OCI-LY7 (cell line): ENCODE measurements at regions not wholly inside any gene's neighbourhood (a gene's known extent, or its start where the extent isn't known, plus 50 kb on each side); places are given as distances from the start of the nearest gene placed in this dataset.

Experiments
- BruUV-seq: library from RNA; stranded (reverse); fragments of 400-500 nt; replicated peaks from 2 replicates; lab custom pipeline; 2021; lab: Mats Ljungman, UMichigan
- CTCF ChIA-PET: fragments of 300-600 bp; sonication (Branson Sonifier 250); formaldehyde crosslinking; loops from one replicate; lab custom pipeline; 2022; ENCODE audit warnings: antibody characterized with exemption; ENCODE audit not compliant: unreplicated experiment; lab: Charles Lee
- POLR2A ChIA-PET: fragments of 300-600 bp; sonication (Branson Sonifier 250); formaldehyde crosslinking; loops from one replicate; lab custom pipeline; 2022; ENCODE audit warnings: antibody characterized with exemption; lab: Charles Lee
- DNase-seq: peaks from one replicate; pipeline ENCODE4 v3.0.0-alpha.2; 2015; ENCODE audit warnings: low spot score
- H2AFZ ChIP-seq: fragments of 200-600 bp; sonication (generic), shearing (Covaris generic); 2 replicates; pipeline ENCODE4 v1.6.1; 2014; ENCODE audit warnings: mild to moderate bottlenecking, antibody characterized with exemption, low read length, moderate library complexity
- H3K27ac ChIP-seq: fragments of 200-600 bp; sonication (generic); 2 replicates; pipeline ENCODE4 v1.5.1; 2014; ENCODE audit warnings: mixed run types, low read depth, mild to moderate bottlenecking, moderate library complexity, low read length, inconsistent platforms; ENCODE audit not compliant: poor library complexity, severe bottlenecking
- H3K36me3 ChIP-seq: fragments of 200-600 bp; sonication (generic); 2 replicates; pipeline ENCODE4 v1.6.1; 2014; ENCODE audit warnings: mild to moderate bottlenecking, antibody characterized with exemption, low read length, moderate library complexity, mixed read lengths; ENCODE audit not compliant: insufficient read depth
- H3K4me1 ChIP-seq: fragments of 200-600 bp; sonication (generic); 2 replicates; pipeline ENCODE4 v1.5.1; 2014; ENCODE audit warnings: mild to moderate bottlenecking, low read length; ENCODE audit not compliant: insufficient read depth, poor library complexity, severe bottlenecking
- H3K4me2 ChIP-seq: fragments of 200-600 bp; sonication (generic); 2 replicates; pipeline ENCODE4 v1.6.1; 2014; ENCODE audit warnings: mild to moderate bottlenecking, low read length
- H3K4me3 ChIP-seq: fragments of 200-600 bp; sonication (generic); 2 replicates; pipeline ENCODE4 v1.5.1; 2014; ENCODE audit warnings: mild to moderate bottlenecking, low read depth, low read length; ENCODE audit not compliant: poor library complexity, severe bottlenecking
- H3K79me2 ChIP-seq: fragments of 200-600 bp; sonication (generic); 2 replicates; pipeline ENCODE4 v1.6.1; 2016; ENCODE audit warnings: low read depth, mild to moderate bottlenecking, low read length, moderate library complexity, mixed read lengths; ENCODE audit not compliant: insufficient read depth
- H3K9me2 ChIP-seq: fragments of 200-600 bp; sonication (generic); 2 replicates; pipeline ENCODE4 v1.6.1; 2016; ENCODE audit warnings: mild to moderate bottlenecking, low read length, mixed read lengths; ENCODE audit not compliant: insufficient read depth
- H3K9me3 ChIP-seq: fragments of 200-600 bp; sonication (generic); 2 replicates; pipeline ENCODE4 v1.6.1; 2014; ENCODE audit warnings: mild to moderate bottlenecking, mixed run types, low read length, mixed read lengths
- H4K20me1 ChIP-seq: fragments of 200-600 bp; sonication (generic); 2 replicates; pipeline ENCODE4 v1.6.1; 2014; ENCODE audit warnings: mild to moderate bottlenecking, antibody characterized with exemption, low read length, moderate library complexity, mixed read lengths; ENCODE audit not compliant: insufficient read depth
- CTCF ChIP-seq: fragments of 200-600 bp; sonication (generic); conservative IDR thresholded peaks from 2 replicates; pipeline ENCODE4 v1.5.1; 2014; ENCODE audit warnings: mild to moderate bottlenecking, antibody characterized with exemption, low read length, moderate library complexity, mixed read lengths
- EZH2phosphoT487 ChIP-seq: fragments of 200-600 bp; sonication (generic); IDR thresholded peaks from 2 replicates; pipeline ENCODE4 v1.6.1; 2018; ENCODE audit warnings: low read depth, borderline replicate concordance, mild to moderate bottlenecking, mixed run types, antibody characterized with exemption, low read length, moderate library complexity, mixed read lengths
- intact Hi-C: fragments of 100-400 bp; cut with micrococcal nuclease; formaldehyde crosslinking; loops from one replicate; pipeline ENCODE4 v1.10.0; 2022; ENCODE audit not compliant: unreplicated experiment

GRCh38 chr4:25578432-25578831 is 77.2 kb upstream of the SLC34A2 start:
- Histone ChIP-seq H3K4me2 (no peak overlapping the region), H3K27ac (no peak overlapping the region), H4K20me1 (no peaks in the 10 kb centered on the region), H2AFZ (no peak overlapping the region), H3K9me3 (no peaks in the 10 kb centered on the region), H3K9me2 (no peaks in the 10 kb centered on the region), H3K36me3 (no peaks in the 10 kb centered on the region), H3K4me1 (no peaks in the 10 kb centered on the region), H3K79me2 (no peaks in the 10 kb centered on the region), H3K4me3 (no peak overlapping the region)
- intact Hi-C loops = no loop called here
- DNase-seq = no peak
- ChIA-PET POLR2A (interaction anchor here (0.5 to 0.9 kb wide), 3 partner anchors 44 to 383 kb away, joined by 3 to 5 read pairs (median 4); no protein-coding TSS in a partner anchor), CTCF (no interaction called here)
- TF ChIP-seq EZH2phosphoT487 (no peak), CTCF (no peak)
- no TSS peak for BruUV-seq

GRCh38 chr4:25580633-25581467 is 74.8 kb upstream of the SLC34A2 start:
- Histone ChIP-seq H2AFZ (no peak overlapping the region), H3K9me2 (no peaks in the 10 kb centered on the region), H3K4me1 (no peaks in the 10 kb centered on the region), H3K36me3 (no peaks in the 10 kb centered on the region), H3K4me3 (no peak overlapping the region), H3K27ac (no peak overlapping the region), H4K20me1 (no peaks in the 10 kb centered on the region), H3K4me2 (no peak overlapping the region), H3K9me3 (no peaks in the 10 kb centered on the region), H3K79me2 (no peaks in the 10 kb centered on the region)
- intact Hi-C loops = no loop called here
- no peak for DNase-seq
- POLR2A ChIA-PET = no interaction called here
- no peak for TF ChIP-seq EZH2phosphoT487
- CTCF ChIA-PET = no interaction called here
- no TSS peak for BruUV-seq

DNA sequence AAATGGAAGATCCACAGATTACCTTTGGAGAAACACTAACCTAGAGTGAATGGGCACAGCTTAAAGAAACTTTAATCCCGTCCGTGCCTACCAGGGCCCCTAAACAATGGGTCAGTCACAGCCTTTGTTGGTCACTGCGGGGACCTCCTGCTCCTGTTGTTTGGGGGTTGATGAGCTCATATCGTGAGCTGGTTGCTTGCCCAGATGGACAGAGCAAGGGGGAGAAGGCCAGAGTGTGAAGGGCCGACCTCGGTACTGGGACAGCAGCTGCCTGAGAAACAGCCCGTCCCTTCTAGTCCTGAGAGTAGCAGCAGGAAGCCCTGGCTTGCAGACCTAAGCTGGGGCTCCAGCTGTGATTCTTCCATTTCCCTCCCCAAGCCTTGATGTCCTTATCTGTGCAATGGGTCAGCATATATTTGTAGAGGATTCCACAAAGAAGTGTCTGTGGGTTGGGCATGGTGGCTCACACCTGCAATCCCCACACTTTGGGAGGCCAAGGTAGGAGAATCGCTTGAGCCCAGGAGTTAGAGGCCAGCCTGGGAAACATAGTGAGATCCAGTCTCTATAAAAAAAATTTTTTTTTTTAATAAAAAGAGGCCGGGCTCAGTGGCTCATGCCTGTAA is 69.6 kb upstream of the SLC34A2 start:
- no peak overlapping the region for H3K4me2 ChIP-seq
- DNase-seq = no peak
- no peaks in the 10 kb centered on the region for H3K9me2 ChIP-seq
- H4K20me1 ChIP-seq = no peaks in the 10 kb centered on the region
- no peaks in the 10 kb centered on the region for H3K36me3 ChIP-seq
- TF ChIP-seq CTCF = no peak
- TF ChIP-seq EZH2phosphoT487 = no peak
- BruUV-seq = no TSS peak
- ChIA-PET CTCF (no interaction called here), POLR2A (no interaction called here)
- H2AFZ ChIP-seq = no peak overlapping the region
- intact Hi-C loops = no loop called here
- no peaks in the 10 kb centered on the region for H3K79me2 ChIP-seq
- no peak overlapping the region for H3K27ac ChIP-seq
- H3K4me1 ChIP-seq = no peaks in the 10 kb centered on the region
- no peaks in the 10 kb centered on the region for H3K9me3 ChIP-seq
- H3K4me3 ChIP-seq = no peak overlapping the region
